BJ (cell line): ENCODE measurements at regions not wholly inside any gene's neighbourhood (a gene's known extent, or its start where the extent isn't known, plus 50 kb on each side); places are given as distances from the start of the nearest gene placed in this dataset.

Source experiments
- CTCF ChIA-PET: fragments of 350-600 bp; formaldehyde crosslinking; extraction: SDS; loops from one replicate; lab custom pipeline; 2021; ENCODE audit warnings: antibody characterized with exemption, inconsistent platforms; lab: Yijun Ruan, JAX
- POLR2A ChIA-PET: fragments of 300-600 bp; sonication (Branson Sonifier 250); formaldehyde crosslinking; extraction: SDS; loops from one replicate; lab custom pipeline; 2021; ENCODE audit warnings: antibody characterized with exemption; lab: Charles Lee
- DNase-seq: peaks from one replicate; pipeline ENCODE4 v3.0.0-alpha.2; 2011; ENCODE audit warnings: low read depth
- H3K27me3 ChIP-seq: 2 replicates; pipeline ENCODE4 v1.6.0; 2011; ENCODE audit warnings: low read length; ENCODE audit not compliant: control insufficient read depth, insufficient read depth
- H3K36me3 ChIP-seq: 2 replicates; pipeline ENCODE4 v1.5.1; 2011; ENCODE audit warnings: low read length; ENCODE audit not compliant: control insufficient read depth, insufficient read depth
- H3K4me3 ChIP-seq: 2 replicates; pipeline ENCODE4 v1.5.1; 2011; ENCODE audit warnings: low read depth, mild to moderate bottlenecking, control low read depth, low read length
- TF ChIP-seq, protein P1 (sequence below): IDR thresholded peaks from 2 replicates; pipeline ENCODE4 v1.5.1; 2011; ENCODE audit warnings: low read depth, mild to moderate bottlenecking, control low read depth, inconsistent platforms, low read length, moderate library complexity; ENCODE audit not compliant: insufficient read depth

- H3K27me3 ChIP-seq: no peaks in the 10 kb centered on the region
- ChIA-PET CTCF (no interaction called here), POLR2A (no interaction called here)
- no peak overlapping the region for H3K4me3 ChIP-seq
- TF ChIP-seq, protein P1, sequence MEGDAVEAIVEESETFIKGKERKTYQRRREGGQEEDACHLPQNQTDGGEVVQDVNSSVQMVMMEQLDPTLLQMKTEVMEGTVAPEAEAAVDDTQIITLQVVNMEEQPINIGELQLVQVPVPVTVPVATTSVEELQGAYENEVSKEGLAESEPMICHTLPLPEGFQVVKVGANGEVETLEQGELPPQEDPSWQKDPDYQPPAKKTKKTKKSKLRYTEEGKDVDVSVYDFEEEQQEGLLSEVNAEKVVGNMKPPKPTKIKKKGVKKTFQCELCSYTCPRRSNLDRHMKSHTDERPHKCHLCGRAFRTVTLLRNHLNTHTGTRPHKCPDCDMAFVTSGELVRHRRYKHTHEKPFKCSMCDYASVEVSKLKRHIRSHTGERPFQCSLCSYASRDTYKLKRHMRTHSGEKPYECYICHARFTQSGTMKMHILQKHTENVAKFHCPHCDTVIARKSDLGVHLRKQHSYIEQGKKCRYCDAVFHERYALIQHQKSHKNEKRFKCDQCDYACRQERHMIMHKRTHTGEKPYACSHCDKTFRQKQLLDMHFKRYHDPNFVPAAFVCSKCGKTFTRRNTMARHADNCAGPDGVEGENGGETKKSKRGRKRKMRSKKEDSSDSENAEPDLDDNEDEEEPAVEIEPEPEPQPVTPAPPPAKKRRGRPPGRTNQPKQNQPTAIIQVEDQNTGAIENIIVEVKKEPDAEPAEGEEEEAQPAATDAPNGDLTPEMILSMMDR: no peak
- no peaks in the 10 kb centered on the region for H3K36me3 ChIP-seq
- DNase-seq: no peak
Measured at GRCh38 chr1:14017531-14017961, 317.6 kb downstream of the PRDM2 start.

DNA sequence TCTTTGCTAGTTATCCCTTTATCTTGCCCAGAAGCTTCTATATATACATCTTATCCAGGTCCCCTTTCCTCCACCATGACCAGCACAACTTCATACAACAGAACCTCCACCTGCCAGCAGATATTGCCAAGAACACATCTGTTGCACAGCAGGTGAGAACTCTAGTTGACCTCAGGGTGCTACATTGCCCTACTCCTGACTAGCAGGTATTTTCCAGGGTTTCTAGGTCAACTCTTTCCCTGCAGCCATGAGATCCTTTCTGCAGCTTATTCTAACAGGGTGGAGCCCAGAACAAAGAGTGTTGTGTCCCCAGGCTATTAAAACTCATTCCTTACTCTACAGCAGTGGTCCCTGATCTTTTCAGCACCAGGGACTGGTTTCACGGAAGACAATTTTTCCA, 319.5 kb downstream of the PRDM2 start:
- no peak overlapping the region for H3K4me3 ChIP-seq
- POLR2A ChIA-PET: no interaction called here
- H3K27me3 ChIP-seq: no peaks in the 10 kb centered on the region
- CTCF ChIA-PET: no interaction called here
- no peak for DNase-seq
- TF ChIP-seq, protein P1: no peak
- H3K36me3 ChIP-seq: no peaks in the 10 kb centered on the region

GRCh38 chr1:14020006-14020405, 320.0 kb downstream of the PRDM2 start:
- ChIA-PET POLR2A (no interaction called here), CTCF (no interaction called here)

DNA sequence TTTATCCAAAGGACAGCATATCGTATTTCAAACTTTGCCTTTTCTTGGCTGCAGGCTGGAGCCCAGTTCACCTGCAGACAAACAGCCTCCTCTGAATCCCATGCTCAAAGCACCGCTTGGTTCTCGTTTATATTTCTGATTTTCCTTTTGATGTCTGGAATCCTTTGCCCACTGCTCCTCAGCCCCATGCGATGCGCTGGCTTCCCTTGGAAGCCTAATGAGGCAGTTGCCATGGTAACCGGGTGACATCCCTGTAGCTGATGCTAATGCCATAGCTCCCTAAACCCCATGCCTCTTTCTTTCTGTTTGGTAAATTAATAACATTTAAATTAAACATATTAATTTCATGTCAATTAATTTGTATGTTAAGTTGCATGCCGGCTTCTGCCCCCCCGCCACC, 327.1 kb downstream of the PRDM2 start:
- Histone ChIP-seq H3K4me3 (no peak overlapping the region), H3K27me3 (no peaks in the 10 kb centered on the region), H3K36me3 (no peaks in the 10 kb centered on the region)
- no peak for DNase-seq
- CTCF ChIA-PET: no interaction called here
- POLR2A ChIA-PET: no interaction called here
- TF ChIP-seq, protein P1: no peak

More at GRCh38 chr1:14020006-14020405, 320.0 kb downstream of the PRDM2 start:
- no peaks in the 10 kb centered on the region for H3K27me3 ChIP-seq
- no peaks in the 10 kb centered on the region for H3K36me3 ChIP-seq
- DNase-seq: no peak
- TF ChIP-seq, protein P1: no peak
- H3K4me3 ChIP-seq: no peak overlapping the region

DNA sequence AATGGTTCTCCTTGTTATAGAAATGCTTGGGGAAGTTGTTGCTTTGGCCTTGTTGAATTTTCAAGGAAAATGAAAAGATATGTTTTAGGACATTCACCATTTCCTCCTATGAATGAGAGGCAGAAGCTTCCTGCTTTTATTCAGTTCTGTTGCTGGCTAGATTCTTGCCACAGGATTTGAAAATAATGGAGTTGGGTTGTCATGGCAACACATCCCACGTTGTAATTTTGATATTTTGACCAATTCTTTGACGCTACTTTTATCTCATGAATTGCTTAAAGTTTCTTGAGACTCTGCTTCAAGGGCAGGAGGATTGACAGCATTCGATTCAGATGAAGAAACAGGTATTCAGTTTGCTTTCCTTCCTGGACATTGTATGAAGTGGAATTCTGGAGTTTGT, 331.5 kb downstream of the PRDM2 start:
- DNase-seq: no peak
- ChIA-PET CTCF (no interaction called here), POLR2A (no interaction called here)
- TF ChIP-seq, protein P1: no peak
- no peaks in the 10 kb centered on the region for H3K27me3 ChIP-seq
- H3K4me3 ChIP-seq: no peak overlapping the region
- no peaks in the 10 kb centered on the region for H3K36me3 ChIP-seq
